ENCODE measurements at regions not wholly inside any gene's neighbourhood (a gene's known extent, or its start where the extent isn't known, plus 50 kb on each side); places are given as distances from the start of the nearest gene placed in this dataset.

GRCh38 chr1:239307886-239308285 is 78.5 kb upstream of the CHRM3 start:
- DNase-seq (ENCODE audit: extremely low spot score) = no peak
- ChIA-PET POLR2A (no interaction called here), CTCF (no interaction called here)
- no peak for TF ChIP-seq CTCF (IDR thresholded peaks at IDR 0.05; ENCODE audit: control extremely low read depth, extremely low read depth, low read depth, missing control alignments)

GRCh38 chr1:239306426-239306825 is 79.9 kb upstream of the CHRM3 start:
- DNase-seq (ENCODE audit: extremely low spot score) = no peak
- POLR2A ChIA-PET = no interaction called here
- CTCF ChIA-PET = no interaction called here
- no peak for TF ChIP-seq CTCF (IDR thresholded peaks at IDR 0.05; ENCODE audit: control extremely low read depth, extremely low read depth, low read depth, missing control alignments)

GRCh38 chr1:239303289-239303688 is 83.1 kb upstream of the CHRM3 start:
- ChIA-PET CTCF (interaction anchor here (0.9 to 1.1 kb wide), 2 partner anchors 12 to 16 kb away, joined by 3 read pairs; no protein-coding TSS in a partner anchor), POLR2A (no interaction called here)
- no peak for DNase-seq (ENCODE audit: extremely low spot score)
- no peak for TF ChIP-seq CTCF (IDR thresholded peaks at IDR 0.05; ENCODE audit: control extremely low read depth, extremely low read depth, low read depth, missing control alignments)

GRCh38 chr1:239302696-239303095 is 83.7 kb upstream of the CHRM3 start:
- no peak for DNase-seq (ENCODE audit: extremely low spot score)
- CTCF ChIA-PET = interaction anchor here (0.9 to 1.1 kb wide), 2 partner anchors 12 to 16 kb away, joined by 3 read pairs; no protein-coding TSS in a partner anchor

GRCh38 chr1:239301251-239301650 is 85.1 kb upstream of the CHRM3 start:
- no peak for DNase-seq (ENCODE audit: extremely low spot score)
- TF ChIP-seq CTCF (IDR thresholded peaks at IDR 0.05; ENCODE audit: control extremely low read depth, extremely low read depth, low read depth, missing control alignments) = no peak
- POLR2A ChIA-PET = no interaction called here
- CTCF ChIA-PET = no interaction called here

More at GRCh38 chr1:239302696-239303095, 83.7 kb upstream of the CHRM3 start:
- no peak for TF ChIP-seq CTCF (IDR thresholded peaks at IDR 0.05; ENCODE audit: control extremely low read depth, extremely low read depth, low read depth, missing control alignments)
- POLR2A ChIA-PET = no interaction called here

GRCh38 chr1:239297910-239298309 is 88.5 kb upstream of the CHRM3 start:
- no peak for TF ChIP-seq CTCF (IDR thresholded peaks at IDR 0.05; ENCODE audit: control extremely low read depth, extremely low read depth, low read depth, missing control alignments)
- ChIA-PET CTCF (no interaction called here), POLR2A (no interaction called here)
- no peak for DNase-seq (ENCODE audit: extremely low spot score)
